ENCODE measurements at regions not wholly inside any gene's neighbourhood (a gene's known extent, or its start where the extent isn't known, plus 50 kb on each side); places are given as distances from the start of the nearest gene placed in this dataset.

GRCh38 chr2:81242501-81242900, 937.9 kb upstream of the LRRTM1 start:
- TF ChIP-seq EP300 (IDR thresholded peaks at IDR 0.05; ENCODE audit: borderline replicate concordance): no peak
- no peak for TF ChIP-seq MAX (IDR thresholded peaks at IDR 0.05)
- no peak for TF ChIP-seq CEBPB (IDR thresholded peaks at IDR 0.05)
- TF ChIP-seq TAF1 (IDR thresholded peaks at IDR 0.05; ENCODE audit: low read depth): no peak
- TF ChIP-seq, protein P1, sequence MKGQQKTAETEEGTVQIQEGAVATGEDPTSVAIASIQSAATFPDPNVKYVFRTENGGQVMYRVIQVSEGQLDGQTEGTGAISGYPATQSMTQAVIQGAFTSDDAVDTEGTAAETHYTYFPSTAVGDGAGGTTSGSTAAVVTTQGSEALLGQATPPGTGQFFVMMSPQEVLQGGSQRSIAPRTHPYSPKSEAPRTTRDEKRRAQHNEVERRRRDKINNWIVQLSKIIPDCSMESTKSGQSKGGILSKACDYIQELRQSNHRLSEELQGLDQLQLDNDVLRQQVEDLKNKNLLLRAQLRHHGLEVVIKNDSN (IDR thresholded peaks at IDR 0.05): no peak
- TF ChIP-seq ZBTB7A (IDR thresholded peaks at IDR 0.05; ENCODE audit: low read depth): no peak
- TF ChIP-seq CREB1 (IDR thresholded peaks at IDR 0.05; ENCODE audit: low read depth): no peak
- no peak for TF ChIP-seq NFIC (IDR thresholded peaks at IDR 0.05)
- no peak for TF ChIP-seq TCF12 (IDR thresholded peaks at IDR 0.05; ENCODE audit: low read depth)
- no peak for TF ChIP-seq FOXM1 (IDR thresholded peaks at IDR 0.05; ENCODE audit: borderline replicate concordance, low read depth)
- no peak for TF ChIP-seq YY1 (IDR thresholded peaks at IDR 0.05; ENCODE audit: low read depth)
- no peak for TF ChIP-seq EGR1 (IDR thresholded peaks at IDR 0.05)
- no peak for TF ChIP-seq TEAD4 (IDR thresholded peaks at IDR 0.05)
- no peak for TF ChIP-seq RAD21 (IDR thresholded peaks at IDR 0.05; ENCODE audit: low read depth)
- TF ChIP-seq REST (IDR thresholded peaks at IDR 0.05; ENCODE audit: low read depth): no peak

DNA sequence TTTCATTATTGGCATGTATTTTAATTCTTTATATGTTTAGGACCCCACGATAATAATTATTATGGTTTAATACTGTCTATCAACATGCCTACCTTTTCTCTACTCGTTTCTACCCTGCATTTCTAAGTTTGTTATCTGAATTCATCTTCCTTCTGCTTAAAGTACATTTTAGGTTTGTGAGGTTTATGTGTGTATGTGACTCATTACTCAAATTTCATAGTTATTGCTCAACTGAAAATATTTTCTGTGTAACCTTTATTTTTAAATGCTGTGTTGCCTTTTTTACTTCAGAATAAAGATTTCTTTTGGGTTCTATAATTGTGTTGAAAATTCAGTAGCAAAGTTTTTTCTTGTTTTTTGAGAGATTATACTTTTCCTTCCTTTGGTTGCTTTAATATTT, 933.9 kb upstream of the LRRTM1 start:
- TF ChIP-seq TCF12 (IDR thresholded peaks at IDR 0.05; ENCODE audit: low read depth) (no peak), EP300 (IDR thresholded peaks at IDR 0.05; ENCODE audit: borderline replicate concordance) (no peak), YY1 (IDR thresholded peaks at IDR 0.05; ENCODE audit: low read depth) (no peak), REST (IDR thresholded peaks at IDR 0.05; ENCODE audit: low read depth) (no peak), CEBPB (IDR thresholded peaks at IDR 0.05) (no peak), NFIC (IDR thresholded peaks at IDR 0.05) (no peak), FOXM1 (IDR thresholded peaks at IDR 0.05; ENCODE audit: borderline replicate concordance, low read depth) (no peak), MAX (IDR thresholded peaks at IDR 0.05) (no peak), EGR1 (IDR thresholded peaks at IDR 0.05) (no peak), CREB1 (IDR thresholded peaks at IDR 0.05; ENCODE audit: low read depth) (no peak)
- TF ChIP-seq, protein P1 (IDR thresholded peaks at IDR 0.05): no peak

DNA sequence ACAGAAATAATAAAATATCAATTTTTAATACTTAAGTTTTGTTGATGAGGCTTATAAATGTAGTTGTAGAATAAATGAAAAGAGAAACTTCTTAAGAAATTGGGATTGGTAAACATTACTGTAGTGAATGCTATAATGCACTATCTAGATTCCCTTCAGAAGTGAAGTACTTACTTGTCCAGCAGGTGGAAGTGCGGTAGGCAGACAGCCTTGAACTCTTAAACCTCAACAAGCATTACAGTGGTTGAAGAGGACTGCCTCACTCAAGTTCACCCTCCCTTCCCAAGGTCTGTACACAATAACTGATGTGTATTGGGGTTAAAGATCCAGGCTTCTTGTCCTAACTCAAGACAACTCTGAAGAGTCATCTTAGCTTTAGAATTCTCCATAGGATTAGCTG, 931.0 kb upstream of the LRRTM1 start:
- TF ChIP-seq CREB1 (IDR thresholded peaks at IDR 0.05; ENCODE audit: low read depth) (no peak), MAX (IDR thresholded peaks at IDR 0.05) (no peak), CEBPB (IDR thresholded peaks at IDR 0.05) (no peak), TCF12 (IDR thresholded peaks at IDR 0.05; ENCODE audit: low read depth) (no peak), ZBTB7A (IDR thresholded peaks at IDR 0.05; ENCODE audit: low read depth) (no peak), EP300 (IDR thresholded peaks at IDR 0.05; ENCODE audit: borderline replicate concordance) (no peak), EGR1 (IDR thresholded peaks at IDR 0.05) (no peak), TEAD4 (IDR thresholded peaks at IDR 0.05) (no peak), RAD21 (IDR thresholded peaks at IDR 0.05; ENCODE audit: low read depth) (no peak), FOXM1 (IDR thresholded peaks at IDR 0.05; ENCODE audit: borderline replicate concordance, low read depth) (no peak), YY1 (IDR thresholded peaks at IDR 0.05; ENCODE audit: low read depth) (no peak), TAF1 (IDR thresholded peaks at IDR 0.05; ENCODE audit: low read depth) (no peak), REST (IDR thresholded peaks at IDR 0.05; ENCODE audit: low read depth) (no peak), NFIC (IDR thresholded peaks at IDR 0.05) (no peak)
- TF ChIP-seq, protein P1 (IDR thresholded peaks at IDR 0.05): no peak

DNA sequence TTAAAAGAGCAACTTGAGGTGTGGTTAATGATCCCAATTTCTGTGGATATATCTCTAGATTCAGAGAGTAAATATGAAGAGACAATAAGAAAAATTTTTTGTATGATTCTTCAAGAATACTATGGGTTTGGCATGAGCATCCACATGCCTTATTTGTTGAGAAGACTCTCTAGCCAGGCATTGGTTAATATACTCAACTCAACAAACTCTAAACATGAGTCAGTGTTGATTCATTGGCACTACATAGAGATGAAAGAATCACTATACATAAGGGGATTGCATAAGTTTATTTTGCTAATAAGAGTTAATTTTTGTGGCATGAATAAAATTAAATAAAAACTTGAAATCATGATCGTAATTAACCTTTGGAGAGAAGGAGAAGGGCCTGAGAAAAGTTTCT, 930.2 kb upstream of the LRRTM1 start:
- TF ChIP-seq CEBPB (IDR thresholded peaks at IDR 0.05) (no peak), MAX (IDR thresholded peaks at IDR 0.05) (no peak), REST (IDR thresholded peaks at IDR 0.05; ENCODE audit: low read depth) (no peak), TAF1 (IDR thresholded peaks at IDR 0.05; ENCODE audit: low read depth) (no peak), NFIC (IDR thresholded peaks at IDR 0.05) (no peak), RAD21 (IDR thresholded peaks at IDR 0.05; ENCODE audit: low read depth) (no peak), EGR1 (IDR thresholded peaks at IDR 0.05) (no peak), TEAD4 (IDR thresholded peaks at IDR 0.05) (no peak), ZBTB7A (IDR thresholded peaks at IDR 0.05; ENCODE audit: low read depth) (no peak), TCF12 (IDR thresholded peaks at IDR 0.05; ENCODE audit: low read depth) (no peak), FOXM1 (IDR thresholded peaks at IDR 0.05; ENCODE audit: borderline replicate concordance, low read depth) (no peak), EP300 (IDR thresholded peaks at IDR 0.05; ENCODE audit: borderline replicate concordance) (no peak), CREB1 (IDR thresholded peaks at IDR 0.05; ENCODE audit: low read depth) (no peak)
- TF ChIP-seq, protein P1 (IDR thresholded peaks at IDR 0.05): no peak
